ENCODE measurements at regions not wholly inside any gene's neighbourhood (a gene's known extent, or its start where the extent isn't known, plus 50 kb on each side); places are given as distances from the start of the nearest gene placed in this dataset.

GRCh38 chr1:191700922-191701321 is 457.3 kb upstream of the RGS18 start:
- Mint-ChIP-seq H3K27ac (ENCODE audit: unreplicated experiment) (no peak overlapping the region), H3K27me3 (ENCODE audit: low read depth) (no peaks in the 10 kb centered on the region), H3K4me1 (peaks cover 3% of the 10 kb centered on the region), H3K9me3 (peaks cover 2% of the 10 kb centered on the region), H3K4me3 (no peak overlapping the region), H3K36me3 (ENCODE audit: low read depth) (no peaks in the 10 kb centered on the region)
- no peak for TF ChIP-seq CTCF (conservative IDR thresholded peaks at IDR 0.05)
- no peak for DNase-seq (ENCODE audit: low read depth, low spot score)

GRCh38 chr1:191702124-191702523 is 456.1 kb upstream of the RGS18 start:
- no peak for DNase-seq (ENCODE audit: low read depth, low spot score)
- TF ChIP-seq CTCF (conservative IDR thresholded peaks at IDR 0.05): no peak
- H3K4me3 Mint-ChIP-seq: no peak overlapping the region
- no peaks in the 10 kb centered on the region for H3K4me1 Mint-ChIP-seq
- H3K27me3 Mint-ChIP-seq (ENCODE audit: low read depth): no peaks in the 10 kb centered on the region
- H3K27ac Mint-ChIP-seq (ENCODE audit: unreplicated experiment): no peak overlapping the region
- no peaks in the 10 kb centered on the region for H3K36me3 Mint-ChIP-seq (ENCODE audit: low read depth)
- no peaks in the 10 kb centered on the region for H3K9me3 Mint-ChIP-seq

- Mint-ChIP-seq H3K9me3 (no peaks in the 10 kb centered on the region), H3K4me3 (no peak overlapping the region)
Measured at GRCh38 chr1:191707288-191707687, 451.0 kb upstream of the RGS18 start.

GRCh38 chr1:191709215-191709614 is 449.0 kb upstream of the RGS18 start:
- no peak overlapping the region for H3K4me3 Mint-ChIP-seq
- H3K27me3 Mint-ChIP-seq (ENCODE audit: low read depth): no peaks in the 10 kb centered on the region
- DNase-seq (ENCODE audit: low read depth, low spot score): no peak
- no peaks in the 10 kb centered on the region for H3K9me3 Mint-ChIP-seq
- H3K27ac Mint-ChIP-seq (ENCODE audit: unreplicated experiment): no peak overlapping the region
- no peaks in the 10 kb centered on the region for H3K36me3 Mint-ChIP-seq (ENCODE audit: low read depth)
- no peaks in the 10 kb centered on the region for H3K4me1 Mint-ChIP-seq
- TF ChIP-seq CTCF (conservative IDR thresholded peaks at IDR 0.05): no peak

More at GRCh38 chr1:191707288-191707687, 451.0 kb upstream of the RGS18 start:
- no peak for TF ChIP-seq CTCF (conservative IDR thresholded peaks at IDR 0.05)
- no peaks in the 10 kb centered on the region for H3K36me3 Mint-ChIP-seq (ENCODE audit: low read depth)
- no peak overlapping the region for H3K27ac Mint-ChIP-seq (ENCODE audit: unreplicated experiment)
- H3K4me1 Mint-ChIP-seq: no peaks in the 10 kb centered on the region
- H3K27me3 Mint-ChIP-seq (ENCODE audit: low read depth): no peaks in the 10 kb centered on the region
- DNase-seq (ENCODE audit: low read depth, low spot score): no peak

GRCh38 chr1:191711961-191712360 is 446.3 kb upstream of the RGS18 start:
- DNase-seq (ENCODE audit: low read depth, low spot score): no peak
- H3K27ac Mint-ChIP-seq (ENCODE audit: unreplicated experiment): no peak overlapping the region
- TF ChIP-seq CTCF (conservative IDR thresholded peaks at IDR 0.05): no peak
- H3K27me3 Mint-ChIP-seq (ENCODE audit: low read depth): no peaks in the 10 kb centered on the region
- H3K36me3 Mint-ChIP-seq (ENCODE audit: low read depth): no peaks in the 10 kb centered on the region
- no peaks in the 10 kb centered on the region for H3K4me1 Mint-ChIP-seq
- no peaks in the 10 kb centered on the region for H3K9me3 Mint-ChIP-seq
- no peak overlapping the region for H3K4me3 Mint-ChIP-seq

- Mint-ChIP-seq H3K9me3 (peaks cover 3% of the 10 kb centered on the region), H3K36me3 (ENCODE audit: low read depth) (no peaks in the 10 kb centered on the region), H3K4me3 (no peak overlapping the region), H3K27me3 (ENCODE audit: low read depth) (no peaks in the 10 kb centered on the region), H3K27ac (ENCODE audit: unreplicated experiment) (no peak overlapping the region), H3K4me1 (no peaks in the 10 kb centered on the region)
- no peak for TF ChIP-seq CTCF (conservative IDR thresholded peaks at IDR 0.05)
- no peak for DNase-seq (ENCODE audit: low read depth, low spot score)
Measured at GRCh38 chr1:191714845-191715244, 443.4 kb upstream of the RGS18 start.

All from neural crest cell (in vitro differentiated cells).